HG02588 (cell line): ENCODE measurements at regions not wholly inside any gene's neighbourhood (a gene's known extent, or its start where the extent isn't known, plus 50 kb on each side); places are given as distances from the start of the nearest gene placed in this dataset.
"Not testable (repeated sequence)": the region's sequence is repeated elsewhere in the genome, so short reads cannot be mapped to it uniquely, and the experiment has no call there.

ENCODE experiments used
- ATAC-seq: cut with Tn5 transposase; IDR thresholded peaks from one replicate; pipeline ENCODE4 v1.9.1; 2021; ENCODE audit warnings: mild to moderate bottlenecking, moderate library complexity; ENCODE audit not compliant: unreplicated experiment

- ATAC-seq, result no peak
Measured at GRCh38 chr4:164188236-164188635, 565.7 kb upstream of the SMIM31 start.

DNA sequence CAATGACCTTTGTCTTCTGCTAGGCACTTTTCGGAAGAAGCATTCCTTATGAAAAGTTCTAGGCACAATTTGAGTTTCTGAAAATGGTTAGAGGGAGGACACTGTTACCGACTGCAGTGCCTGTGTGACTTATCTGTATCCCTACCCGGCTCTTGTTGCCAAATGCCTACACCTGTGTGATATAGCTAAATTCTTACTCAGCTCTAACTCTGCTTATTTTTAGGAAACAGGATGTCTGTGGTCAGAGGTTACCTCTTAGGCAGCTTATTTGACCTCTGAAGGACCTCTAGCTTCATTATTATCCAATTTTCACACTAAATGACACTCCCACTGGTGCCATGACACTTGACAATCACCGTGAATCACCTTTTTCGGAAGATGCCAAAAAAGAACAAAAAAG lies 561.1 kb upstream of the SMIM31 start:
- ATAC-seq, result no peak

DNA sequence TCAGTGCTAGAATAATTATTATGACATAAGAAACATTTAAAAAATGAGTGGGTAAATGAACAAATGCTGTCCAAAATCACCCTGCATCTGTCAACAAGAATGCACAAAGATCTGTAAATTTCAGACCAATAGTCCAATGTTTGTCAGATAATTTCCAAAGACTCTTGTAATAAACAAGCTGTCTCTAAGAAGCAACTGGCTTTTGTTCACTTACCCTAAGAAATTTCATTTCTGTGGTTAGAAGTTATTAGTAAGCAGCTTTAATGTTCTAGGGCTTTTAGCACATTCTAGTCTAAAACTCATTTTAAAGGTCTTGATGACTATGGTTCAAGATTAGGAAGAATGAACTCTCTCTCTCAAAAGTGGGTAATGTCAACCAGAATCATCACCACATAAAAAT lies 560.3 kb upstream of the SMIM31 start:
- no peak for ATAC-seq

- no peak for ATAC-seq
Measured at GRCh38 chr4:164197556-164197955, 556.4 kb upstream of the SMIM31 start.

GRCh38 chr4:164203476-164203875 lies 550.5 kb upstream of the SMIM31 start:
- no peak for ATAC-seq

DNA sequence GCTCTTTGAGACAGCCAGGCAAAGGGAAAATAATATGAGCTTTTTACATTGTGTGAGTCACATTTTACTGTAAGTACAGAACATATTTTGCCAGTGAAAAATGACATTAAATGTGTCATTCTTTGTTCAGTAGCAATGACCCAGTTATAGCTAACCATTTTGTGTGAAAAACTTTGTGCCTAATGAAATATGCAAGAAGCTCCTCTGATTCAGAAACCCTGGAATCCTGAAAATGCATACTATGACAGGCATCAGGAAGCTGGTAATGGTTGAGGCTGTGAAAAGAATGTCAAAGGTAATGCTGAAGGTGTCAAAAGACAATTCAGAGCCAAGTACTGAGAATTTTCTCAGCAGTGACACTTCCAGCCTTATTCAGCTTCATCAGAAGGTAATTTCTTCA lies 549.5 kb upstream of the SMIM31 start:
- no peak for ATAC-seq

- ATAC-seq, result no peak
Measured at GRCh38 chr4:164207460-164207859, 546.5 kb upstream of the SMIM31 start.

- no peak for ATAC-seq
Measured at GRCh38 chr4:164210377-164210776, 543.6 kb upstream of the SMIM31 start.

DNA sequence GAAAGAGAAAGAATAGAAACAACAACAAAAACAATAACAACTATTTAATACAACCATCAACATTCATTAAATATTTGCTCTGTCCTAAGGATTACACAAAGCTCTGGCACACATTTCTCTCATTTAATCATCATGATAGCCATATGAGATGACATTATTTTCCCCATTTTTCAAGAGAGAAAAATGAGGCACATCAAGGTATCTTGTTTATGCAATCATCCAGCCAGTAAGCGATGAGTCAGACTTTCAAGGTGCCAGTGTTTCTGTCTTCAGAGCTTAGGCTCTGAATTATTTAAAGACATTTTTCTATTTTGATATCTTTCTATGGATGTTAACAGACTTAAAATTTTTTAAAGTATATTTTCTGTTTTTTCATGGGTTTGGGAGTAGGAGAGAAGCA lies 541.8 kb upstream of the SMIM31 start:
- no peak for ATAC-seq

GRCh38 chr4:164212714-164213113 lies 541.2 kb upstream of the SMIM31 start:
- ATAC-seq, result no peak

- ATAC-seq, result no peak
Measured at GRCh38 chr4:164215113-164215741, 538.7 kb upstream of the SMIM31 start.

DNA sequence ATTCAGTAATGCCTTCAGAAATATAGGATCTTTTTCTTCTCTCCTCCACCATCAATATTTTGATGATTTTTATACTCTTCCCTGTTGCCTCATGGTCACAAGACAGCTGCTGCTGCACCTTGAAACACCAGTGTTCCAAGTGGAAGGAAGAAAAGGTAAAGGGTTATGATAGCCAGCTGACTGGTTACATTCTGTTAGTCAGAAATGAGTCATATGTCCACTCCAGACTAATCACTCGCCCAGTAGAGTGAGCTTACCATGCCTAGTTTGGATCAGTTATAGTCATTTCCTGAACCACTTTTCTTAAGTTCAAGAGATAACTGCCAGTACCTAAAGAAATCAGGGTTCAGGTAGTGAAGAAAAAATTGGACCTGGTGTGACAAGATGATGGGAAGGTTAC lies 532.3 kb upstream of the SMIM31 start:
- no peak for ATAC-seq

GRCh38 chr4:164224871-164225270 lies 529.1 kb upstream of the SMIM31 start:
- ATAC-seq, result no peak

GRCh38 chr4:164229255-164229654 lies 524.7 kb upstream of the SMIM31 start:
- ATAC-seq, result no peak

- ATAC-seq, result no peak
Measured at GRCh38 chr4:164239433-164239832, 514.5 kb upstream of the SMIM31 start.

DNA sequence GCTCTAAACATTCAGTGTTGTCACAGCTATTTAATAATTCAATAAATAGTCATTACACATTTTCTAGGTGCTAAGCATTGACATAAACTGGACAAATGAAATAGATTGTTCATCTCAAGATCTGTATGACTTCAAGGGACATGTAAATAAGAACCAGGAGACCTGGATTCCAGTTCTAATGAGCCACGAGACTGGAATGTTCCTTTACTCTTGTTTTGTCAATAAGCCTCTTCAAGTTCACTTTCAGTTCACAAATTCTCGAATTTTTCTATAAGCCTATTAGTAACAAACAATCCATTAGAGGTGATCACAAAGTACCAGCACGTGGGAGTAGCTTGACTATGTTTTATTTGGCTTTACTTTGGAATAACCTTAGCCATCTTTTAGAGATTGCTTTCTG lies 514.0 kb upstream of the SMIM31 start:
- ATAC-seq, result no peak

DNA sequence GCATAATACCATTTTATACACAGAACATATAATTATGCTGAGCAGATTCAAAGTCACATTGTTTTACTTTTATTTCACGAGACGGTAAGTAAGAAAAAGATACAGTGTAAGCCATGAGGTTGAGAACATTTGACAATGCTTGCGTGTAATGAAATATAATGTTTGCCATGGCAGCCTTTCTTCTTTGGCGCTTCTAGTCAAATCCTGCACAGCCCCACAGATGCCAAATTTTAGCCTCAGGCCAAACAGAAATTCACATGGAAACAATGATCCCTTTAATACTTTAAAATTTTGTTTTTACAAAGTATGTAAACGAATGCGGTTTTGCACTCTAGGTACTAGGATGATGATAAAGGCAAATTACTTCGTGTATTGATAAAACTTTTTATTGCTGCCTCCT lies 502.7 kb upstream of the SMIM31 start:
- ATAC-seq, result no peak

- no peak for ATAC-seq
Measured at GRCh38 chr4:164252286-164252685, 501.6 kb upstream of the SMIM31 start.

DNA sequence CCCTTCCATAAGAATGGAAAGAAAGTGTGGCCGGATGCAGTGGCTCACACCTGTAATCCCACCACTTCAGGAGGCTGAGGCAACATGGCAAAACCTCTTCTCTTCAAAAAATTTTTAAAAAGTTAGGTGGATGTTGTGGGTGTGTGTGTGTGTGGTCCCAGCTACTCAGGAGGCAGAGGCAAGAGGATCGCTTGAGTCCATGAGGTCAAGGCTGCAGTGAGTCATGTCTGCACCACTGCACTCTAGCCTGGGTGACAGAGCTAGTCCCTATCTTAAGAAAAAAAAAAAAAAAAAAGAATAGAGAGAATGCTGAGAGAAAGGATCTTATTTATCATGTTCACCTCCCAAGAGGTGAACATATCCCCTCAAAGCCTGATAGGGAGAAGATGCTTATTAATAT lies 492.1 kb upstream of the SMIM31 start:
- no peak for ATAC-seq

- ATAC-seq, result not testable (repeated sequence)
Measured at GRCh38 chr4:164262508-164262907, 491.4 kb upstream of the SMIM31 start.

DNA sequence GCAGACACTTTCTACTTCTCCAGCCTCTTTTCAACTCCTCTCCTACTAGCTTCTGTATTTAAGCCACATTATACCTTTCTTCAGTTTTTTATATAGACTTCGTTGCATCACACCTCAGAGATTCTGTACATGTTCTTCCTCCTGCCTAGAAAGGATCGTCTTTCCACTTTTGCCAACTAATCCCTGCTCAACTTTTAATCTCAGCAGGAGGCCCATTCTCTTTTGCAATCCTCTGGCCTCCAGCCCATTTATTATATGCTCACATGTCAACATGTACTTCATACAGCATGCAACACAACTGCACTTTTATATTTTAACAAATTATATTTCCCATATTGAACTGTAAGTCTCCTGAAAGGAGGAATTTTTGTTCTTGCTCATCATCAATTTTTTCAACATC lies 476.5 kb upstream of the SMIM31 start:
- ATAC-seq, result not testable (repeated sequence)

- no peak for ATAC-seq
Measured at GRCh38 chr4:164287173-164287572, 466.8 kb upstream of the SMIM31 start.

- no peak for ATAC-seq
Measured at GRCh38 chr4:164288578-164288977, 465.4 kb upstream of the SMIM31 start.
